PC-9 (cell line): ENCODE measurements at regions not wholly inside any gene's neighbourhood (a gene's known extent, or its start where the extent isn't known, plus 50 kb on each side); places are given as distances from the start of the nearest gene placed in this dataset.

Experiments used
- CTCF ChIP-seq: fragments of 200-600 bp; sonication (generic); conservative IDR thresholded peaks from 2 replicates; pipeline ENCODE4 v1.6.1; 2017; ENCODE audit warnings: mixed run types, antibody characterized with exemption, mild to moderate bottlenecking, moderate library complexity
- EZH2 ChIP-seq: fragments of 200-600 bp; sonication (generic); IDR thresholded peaks from 2 replicates; pipeline ENCODE4 v1.8.0; 2017; ENCODE audit warnings: antibody characterized with exemption, low read depth

- no peak for TF ChIP-seq CTCF
- TF ChIP-seq EZH2, result no peak
Observed at GRCh38 chr16:31706925-31707324, 166.7 kb upstream of the ZNF267 start.
